PC-3 (cell line): ENCODE measurements at regions not wholly inside any gene's neighbourhood (a gene's known extent, or its start where the extent isn't known, plus 50 kb on each side); places are given as distances from the start of the nearest gene placed in this dataset.

ENCODE experiments used
- EZH2phosphoT487 ChIP-seq: fragments of 300-600 bp; sonication (generic); IDR thresholded peaks from 2 replicates; pipeline ENCODE4 v1.6.1; 2018; ENCODE audit warnings: mild to moderate bottlenecking, antibody characterized with exemption, low read length, borderline replicate concordance
- TF ChIP-seq, protein P1 (sequence below): fragments of 300-600 bp; sonication (generic); conservative IDR thresholded peaks from 2 replicates; pipeline ENCODE4 v1.5.1; 2017; ENCODE audit warnings: antibody characterized with exemption, low read depth, mild to moderate bottlenecking, low read length

DNA sequence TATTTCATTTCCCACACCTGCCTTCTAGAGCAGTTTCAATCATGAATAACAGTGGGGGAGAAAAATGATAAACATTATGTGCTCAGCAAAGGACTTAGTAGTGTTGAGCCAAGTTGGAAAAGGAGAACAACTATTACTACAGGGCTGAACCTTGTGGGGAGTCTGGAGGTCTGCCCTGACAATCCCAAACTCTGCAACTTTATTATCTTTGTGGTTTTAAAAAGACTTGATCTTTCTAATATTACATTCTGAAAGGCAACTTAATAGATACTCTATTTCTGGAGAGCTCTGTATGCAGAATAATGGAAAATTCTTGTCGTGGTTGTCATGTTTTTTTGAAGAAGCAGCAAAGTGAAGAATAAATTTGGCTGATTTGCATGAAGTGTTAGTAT lies 116.1 kb downstream of the SPCS3 start:
- no peak for TF ChIP-seq EZH2phosphoT487
- TF ChIP-seq, protein P1, sequence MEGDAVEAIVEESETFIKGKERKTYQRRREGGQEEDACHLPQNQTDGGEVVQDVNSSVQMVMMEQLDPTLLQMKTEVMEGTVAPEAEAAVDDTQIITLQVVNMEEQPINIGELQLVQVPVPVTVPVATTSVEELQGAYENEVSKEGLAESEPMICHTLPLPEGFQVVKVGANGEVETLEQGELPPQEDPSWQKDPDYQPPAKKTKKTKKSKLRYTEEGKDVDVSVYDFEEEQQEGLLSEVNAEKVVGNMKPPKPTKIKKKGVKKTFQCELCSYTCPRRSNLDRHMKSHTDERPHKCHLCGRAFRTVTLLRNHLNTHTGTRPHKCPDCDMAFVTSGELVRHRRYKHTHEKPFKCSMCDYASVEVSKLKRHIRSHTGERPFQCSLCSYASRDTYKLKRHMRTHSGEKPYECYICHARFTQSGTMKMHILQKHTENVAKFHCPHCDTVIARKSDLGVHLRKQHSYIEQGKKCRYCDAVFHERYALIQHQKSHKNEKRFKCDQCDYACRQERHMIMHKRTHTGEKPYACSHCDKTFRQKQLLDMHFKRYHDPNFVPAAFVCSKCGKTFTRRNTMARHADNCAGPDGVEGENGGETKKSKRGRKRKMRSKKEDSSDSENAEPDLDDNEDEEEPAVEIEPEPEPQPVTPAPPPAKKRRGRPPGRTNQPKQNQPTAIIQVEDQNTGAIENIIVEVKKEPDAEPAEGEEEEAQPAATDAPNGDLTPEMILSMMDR: no peak
